Type B pancreatic cell (in vitro differentiated cells): ENCODE measurements at regions not wholly inside any gene's neighbourhood (a gene's known extent, or its start where the extent isn't known, plus 50 kb on each side); places are given as distances from the start of the nearest gene placed in this dataset.
A peak's percentile ranks its signal among the peaks of the same experiment; 100 is the strongest.

Experiments
- DNase-seq: peaks from one replicate; pipeline ENCODE4 v3.0.0; 2021; ENCODE audit warnings: mixed read lengths; ENCODE audit not compliant: unreplicated experiment; ENCODE audit errors: extremely low spot score
- H3K27ac Mint-ChIP-seq: 2 replicates; pipeline ENCODE4 v1.8.0; 2021; ENCODE audit warnings: mild to moderate bottlenecking, mixed read lengths
- H3K27me3 Mint-ChIP-seq: 2 replicates; pipeline ENCODE4 v1.8.0; 2021; ENCODE audit warnings: mixed read lengths
- H3K36me3 Mint-ChIP-seq: 2 replicates; pipeline ENCODE4 v1.8.0; 2021; ENCODE audit warnings: mixed read lengths
- H3K4me1 Mint-ChIP-seq: one replicate; pipeline ENCODE4 v1.8.0; 2021; ENCODE audit warnings: mixed read lengths; ENCODE audit not compliant: unreplicated experiment
- H3K4me3 Mint-ChIP-seq: 2 replicates; pipeline ENCODE4 v1.8.0; 2021; ENCODE audit warnings: mild to moderate bottlenecking, mixed read lengths
- H3K9me3 Mint-ChIP-seq: 2 replicates; pipeline ENCODE4 v1.8.0; 2021; ENCODE audit warnings: mixed read lengths
- TF ChIP-seq, protein P1 (sequence below): fragments of 200-600 bp; sonication (generic); conservative IDR thresholded peaks from 2 replicates; pipeline ENCODE4 v1.5.0; 2021; ENCODE audit warnings: antibody characterized with exemption, mild to moderate bottlenecking

DNA sequence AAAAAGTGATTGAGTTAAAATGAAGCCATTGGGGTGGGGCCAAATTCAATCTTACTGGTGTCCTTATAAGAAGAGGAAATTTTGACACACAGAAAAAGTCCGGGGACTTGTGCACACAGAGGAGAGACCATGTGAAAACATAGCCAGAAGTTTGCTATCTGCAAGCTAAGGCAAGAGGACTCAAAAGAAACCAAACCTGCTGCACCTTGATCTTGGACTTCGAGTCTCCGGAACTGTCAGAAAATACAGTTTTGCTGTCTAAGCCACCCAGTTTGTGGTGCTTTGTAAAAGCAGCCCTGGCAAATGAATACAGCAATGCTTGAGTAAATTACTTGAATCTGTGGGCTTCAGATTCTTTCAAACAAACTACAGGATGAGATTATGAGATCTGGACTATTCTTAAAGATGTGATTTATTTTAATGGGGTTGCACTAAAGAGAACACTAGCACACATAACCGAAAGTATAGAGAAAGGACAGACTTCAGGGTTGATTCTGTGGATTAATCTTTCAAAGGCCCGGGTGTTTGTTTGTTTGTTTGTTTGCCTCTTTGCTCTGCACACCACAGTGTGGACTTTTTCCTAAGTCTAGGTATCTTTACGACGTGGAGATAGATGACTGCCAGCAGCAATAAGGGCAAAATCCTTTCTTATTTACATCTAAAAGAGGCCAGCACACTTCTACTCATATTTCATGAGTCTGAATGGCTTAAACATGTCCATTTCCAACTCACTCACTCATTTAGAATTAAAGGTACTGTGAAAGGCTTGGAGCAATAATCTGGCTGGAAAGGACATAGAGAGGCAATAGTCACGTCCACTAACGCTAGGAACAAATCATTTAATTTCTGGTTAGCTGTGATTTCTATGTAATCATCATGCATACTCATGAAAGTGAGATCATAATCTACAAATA is 53.9 kb upstream of the SSR3 start:
- no peak for DNase-seq
- no peaks in the 10 kb centered on the region for H3K9me3 Mint-ChIP-seq

DNA sequence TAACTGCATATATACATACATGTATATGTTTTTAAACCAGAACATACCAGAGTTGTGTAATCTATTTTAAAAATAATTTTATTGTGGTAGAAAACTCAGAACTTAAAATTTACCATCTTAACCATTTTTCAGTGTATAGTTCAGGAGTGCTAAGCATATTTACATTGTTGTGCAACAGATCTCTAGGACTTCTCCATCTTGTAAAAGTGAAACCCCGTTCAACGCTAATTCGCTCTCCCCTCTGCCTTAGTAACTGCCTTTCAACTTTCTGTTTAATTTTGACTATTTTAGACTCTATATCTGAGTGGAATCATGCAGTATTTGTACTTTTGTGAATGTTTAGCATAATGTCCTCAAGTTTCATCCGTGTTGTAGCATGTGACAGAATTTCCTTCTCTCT is 51.8 kb upstream of the SSR3 start:
- peaks cover 24% of the 10 kb centered on the region for H3K4me1 Mint-ChIP-seq
- TF ChIP-seq, protein P1, sequence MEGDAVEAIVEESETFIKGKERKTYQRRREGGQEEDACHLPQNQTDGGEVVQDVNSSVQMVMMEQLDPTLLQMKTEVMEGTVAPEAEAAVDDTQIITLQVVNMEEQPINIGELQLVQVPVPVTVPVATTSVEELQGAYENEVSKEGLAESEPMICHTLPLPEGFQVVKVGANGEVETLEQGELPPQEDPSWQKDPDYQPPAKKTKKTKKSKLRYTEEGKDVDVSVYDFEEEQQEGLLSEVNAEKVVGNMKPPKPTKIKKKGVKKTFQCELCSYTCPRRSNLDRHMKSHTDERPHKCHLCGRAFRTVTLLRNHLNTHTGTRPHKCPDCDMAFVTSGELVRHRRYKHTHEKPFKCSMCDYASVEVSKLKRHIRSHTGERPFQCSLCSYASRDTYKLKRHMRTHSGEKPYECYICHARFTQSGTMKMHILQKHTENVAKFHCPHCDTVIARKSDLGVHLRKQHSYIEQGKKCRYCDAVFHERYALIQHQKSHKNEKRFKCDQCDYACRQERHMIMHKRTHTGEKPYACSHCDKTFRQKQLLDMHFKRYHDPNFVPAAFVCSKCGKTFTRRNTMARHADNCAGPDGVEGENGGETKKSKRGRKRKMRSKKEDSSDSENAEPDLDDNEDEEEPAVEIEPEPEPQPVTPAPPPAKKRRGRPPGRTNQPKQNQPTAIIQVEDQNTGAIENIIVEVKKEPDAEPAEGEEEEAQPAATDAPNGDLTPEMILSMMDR, result no peak
- H3K27ac Mint-ChIP-seq, result no peak overlapping the region
- H3K9me3 Mint-ChIP-seq, result no peaks in the 10 kb centered on the region
- DNase-seq, result no peak
- peak overlapping the region; percentile 47 for H3K4me3 Mint-ChIP-seq
- H3K36me3 Mint-ChIP-seq, result no peaks in the 10 kb centered on the region
- peaks cover 5% of the 10 kb centered on the region for H3K27me3 Mint-ChIP-seq

More for the DNA sequence above, 53.9 kb upstream of the SSR3 start:
- Mint-ChIP-seq H3K36me3 (no peaks in the 10 kb centered on the region), H3K27me3 (peaks cover 5% of the 10 kb centered on the region), H3K4me1 (peaks cover 24% of the 10 kb centered on the region), H3K4me3 (no peak overlapping the region), H3K27ac (no peak overlapping the region)
- TF ChIP-seq, protein P1, result no peak

DNA sequence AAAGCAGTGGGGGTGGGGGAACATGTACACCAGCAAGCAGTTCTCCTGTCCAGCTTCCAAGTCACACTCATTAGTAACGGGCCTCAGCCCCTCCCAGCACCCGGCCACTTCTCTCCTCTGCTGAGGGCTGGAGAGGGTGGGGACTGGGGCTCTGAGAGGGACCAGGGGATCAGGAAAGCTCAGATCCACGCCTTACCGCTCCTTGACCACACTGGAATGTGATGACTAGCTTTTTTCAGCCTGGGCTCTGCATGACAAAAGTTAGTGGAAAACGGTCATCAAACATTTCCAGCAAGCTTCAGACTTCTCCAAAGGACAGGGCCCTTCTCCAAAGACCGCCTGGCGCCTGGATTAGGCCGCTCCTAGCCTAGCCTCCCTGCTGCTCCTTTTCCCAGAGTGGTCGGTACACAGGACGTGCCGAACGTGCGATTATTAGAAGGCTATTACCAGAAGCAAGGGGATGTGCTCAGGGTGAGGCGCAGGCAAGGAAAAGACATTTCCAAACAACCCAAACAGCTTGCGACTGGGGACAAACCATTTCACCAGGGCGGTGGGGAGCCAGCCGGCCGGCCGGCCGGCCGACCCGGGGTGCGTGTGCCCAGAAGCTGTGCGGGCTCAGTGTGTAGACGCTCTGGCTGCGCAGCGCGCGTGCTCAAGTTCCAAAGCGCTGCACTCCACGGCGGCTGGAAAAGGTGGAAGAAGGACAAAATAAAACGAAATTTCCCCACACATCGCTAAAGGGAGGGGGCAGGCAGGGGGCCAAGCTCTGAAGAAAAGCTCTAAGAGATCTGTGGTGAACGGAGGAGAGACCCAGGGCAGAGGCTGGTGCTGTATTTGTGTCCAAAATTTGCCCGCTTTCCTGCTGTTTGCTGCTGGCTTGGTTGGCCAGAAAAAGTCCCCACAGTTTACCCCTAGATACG is 51.0 kb upstream of the SSR3 start:
- no peak for DNase-seq
- peaks cover 24% of the 10 kb centered on the region for H3K4me1 Mint-ChIP-seq
- peaks cover 5% of the 10 kb centered on the region for H3K27me3 Mint-ChIP-seq
- TF ChIP-seq, protein P1, result no peak
- H3K27ac Mint-ChIP-seq, result peak overlapping the region; percentile 95
- H3K4me3 Mint-ChIP-seq, result peak overlapping the region; percentile 84
- H3K9me3 Mint-ChIP-seq, result no peaks in the 10 kb centered on the region
- no peaks in the 10 kb centered on the region for H3K36me3 Mint-ChIP-seq

DNA sequence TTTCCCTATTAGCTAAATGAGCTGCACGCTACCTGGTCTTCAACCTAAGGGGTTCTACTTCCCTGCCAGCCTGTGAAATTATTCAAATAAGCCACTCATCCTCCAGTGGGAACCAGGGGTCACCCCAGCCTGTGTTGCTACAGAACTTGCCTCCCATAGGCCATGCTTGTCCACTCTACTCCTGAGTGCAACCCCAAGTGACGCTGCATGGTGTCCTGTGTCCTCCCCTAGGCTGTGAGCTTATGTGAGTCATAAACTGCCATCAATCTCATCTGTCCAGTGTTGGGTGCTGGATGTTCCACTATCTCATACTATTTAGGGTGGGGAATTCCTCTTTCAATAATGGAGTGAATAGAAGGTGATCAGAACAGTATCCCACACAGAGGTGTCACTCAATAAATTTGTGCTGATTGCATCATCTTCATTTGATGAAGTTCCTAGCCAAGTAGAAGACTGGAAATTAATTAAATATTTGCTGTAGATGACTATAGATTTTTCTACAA is 49.8 kb upstream of the SSR3 start:
- no peak overlapping the region for H3K27ac Mint-ChIP-seq
- H3K27me3 Mint-ChIP-seq, result peaks cover 5% of the 10 kb centered on the region
- H3K4me1 Mint-ChIP-seq, result peaks cover 19% of the 10 kb centered on the region
- no peak for DNase-seq
- H3K9me3 Mint-ChIP-seq, result no peaks in the 10 kb centered on the region
- no peak overlapping the region for H3K4me3 Mint-ChIP-seq
- TF ChIP-seq, protein P1, result no peak
- no peaks in the 10 kb centered on the region for H3K36me3 Mint-ChIP-seq
